HEK293 (cell line): ENCODE measurements at regions not wholly inside any gene's neighbourhood (a gene's known extent, or its start where the extent isn't known, plus 50 kb on each side); places are given as distances from the start of the nearest gene placed in this dataset.

Experiments
- CTCF ChIA-PET: fragments of 350-600 bp; formaldehyde crosslinking; extraction: SDS; loops from one replicate; lab custom pipeline; 2021; ENCODE audit warnings: antibody characterized with exemption; lab: Yijun Ruan, JAX
- POLR2A ChIA-PET: fragments of 300-600 bp; formaldehyde crosslinking; extraction: SDS; loops from one replicate; lab custom pipeline; 2020; ENCODE audit warnings: antibody characterized with exemption, inconsistent platforms; lab: Yijun Ruan, JAX
- H3K27ac ChIP-seq: fragments of 200-500 bp; sonication (Bioruptor generic); 2 replicates; pipeline ENCODE4 v1.5.1; 2014; ENCODE audit warnings: low read depth, low read length, control low read depth, inconsistent platforms; ENCODE audit errors: extremely low read depth
- H3K36me3 ChIP-seq, 2 experiments: fragments of 200-500 bp in 1 of 2; sonication (Bioruptor generic) in 1 of 2; 1 replicate in 1 of 2; 2 replicates in 1 of 2; pipeline ENCODE4 v1.5.1; 2014 to 2017; ENCODE audit warnings: inconsistent platforms in 2 of 2, low read length in 2 of 2; ENCODE audit not compliant: control insufficient read depth in 2 of 2, insufficient read depth in 1 of 2
- H3K4me1 ChIP-seq: fragments of 200-500 bp; sonication (Bioruptor generic); 2 replicates; pipeline ENCODE4 v1.5.1; 2014; ENCODE audit warnings: mild to moderate bottlenecking, low read length, inconsistent platforms; ENCODE audit not compliant: control insufficient read depth, insufficient read depth
- H3K4me3 ChIP-seq: 2 replicates; pipeline ENCODE4 v1.5.1; 2011; ENCODE audit warnings: low read depth, mild to moderate bottlenecking, control low read depth, low read length, moderate library complexity
- H3K9me3 ChIP-seq: fragments of 200-500 bp; sonication (Bioruptor generic); 2 replicates; pipeline ENCODE4 v1.5.1; 2014; ENCODE audit warnings: low read depth, low read length, inconsistent platforms; ENCODE audit not compliant: control insufficient read depth, insufficient read depth
- BCL11A ChIP-seq: fragments of 450-650 bp; formaldehyde crosslinking; IDR thresholded peaks from 2 replicates; pipeline ENCODE4 v1.5.1; 2016; ENCODE audit warnings: low read depth, missing biosample characterization, missing genetic modification characterization
- IKZF3 ChIP-seq: fragments of 450-650 bp; IDR thresholded peaks from 2 replicates; pipeline ENCODE4 v1.5.0; 2018; ENCODE audit warnings: missing biosample characterization, mild to moderate bottlenecking, missing genetic modification characterization, moderate library complexity
- KLF7 ChIP-seq: fragments of 450-650 bp; formaldehyde crosslinking; IDR thresholded peaks from 2 replicates; pipeline ENCODE4 v1.5.1; 2016; ENCODE audit warnings: missing biosample characterization, missing genetic modification characterization, borderline replicate concordance
- TRIM28 ChIP-seq: IDR thresholded peaks from 2 replicates; pipeline ENCODE4 v1.6.1; 2011; ENCODE audit warnings: low read length, control low read depth, borderline replicate concordance
- ZBTB7A ChIP-seq: fragments of 450-650 bp; formaldehyde crosslinking; IDR thresholded peaks from 2 replicates; pipeline ENCODE4 v1.5.1; 2016; ENCODE audit warnings: low read depth, missing biosample characterization, missing genetic modification characterization
- ZFP37 ChIP-seq: fragments of 450-650 bp; formaldehyde crosslinking; IDR thresholded peaks from 2 replicates; pipeline ENCODE4 v1.5.1; 2016; ENCODE audit warnings: missing biosample characterization, missing genetic modification characterization
- ZNF132 ChIP-seq: fragments of 450-650 bp; formaldehyde crosslinking; IDR thresholded peaks from 2 replicates; pipeline ENCODE4 v1.5.1; 2017; ENCODE audit warnings: missing biosample characterization, missing genetic modification characterization, borderline replicate concordance
- ZNF311 ChIP-seq: fragments of 450-650 bp; formaldehyde crosslinking; IDR thresholded peaks from 2 replicates; pipeline ENCODE4 v1.5.1; 2017; ENCODE audit warnings: missing biosample characterization, missing genetic modification characterization, borderline replicate concordance
- ZNF561 ChIP-seq: fragments of 450-650 bp; IDR thresholded peaks from 2 replicates; pipeline ENCODE4 v1.5.1; 2018; ENCODE audit warnings: missing biosample characterization, missing genetic modification characterization, borderline replicate concordance
- ZNF571 ChIP-seq: fragments of 450-650 bp; formaldehyde crosslinking; IDR thresholded peaks from 2 replicates; pipeline ENCODE4 v1.5.0; 2017; ENCODE audit warnings: missing biosample characterization, missing genetic modification characterization
- ZNF707 ChIP-seq: fragments of 450-650 bp; formaldehyde crosslinking; IDR thresholded peaks from 2 replicates; pipeline ENCODE4 v1.5.1; 2016; ENCODE audit warnings: missing biosample characterization, missing genetic modification characterization
- ZNF76 ChIP-seq: fragments of 450-650 bp; formaldehyde crosslinking; IDR thresholded peaks from 2 replicates; pipeline ENCODE4; 2016; ENCODE audit warnings: low read depth, missing biosample characterization, missing genetic modification characterization, borderline replicate concordance
- ZNF843 ChIP-seq: fragments of 450-650 bp; formaldehyde crosslinking; IDR thresholded peaks from 2 replicates; pipeline ENCODE4 v1.5.1; 2016; ENCODE audit warnings: missing biosample characterization, missing genetic modification characterization
- ZXDB ChIP-seq: fragments of 450-650 bp; formaldehyde crosslinking; IDR thresholded peaks from 2 replicates; pipeline ENCODE4 v1.5.1; 2016; ENCODE audit warnings: missing biosample characterization, missing genetic modification characterization
- TF ChIP-seq, protein P1 (sequence below): fragments of 450-650 bp; formaldehyde crosslinking; IDR thresholded peaks from 2 replicates; pipeline ENCODE4 v1.5.1; 2016; ENCODE audit warnings: missing biosample characterization, missing genetic modification characterization
- TF ChIP-seq, protein P2 (sequence below): IDR thresholded peaks from 2 replicates; pipeline ENCODE4 v1.6.1; 2011; ENCODE audit warnings: mild to moderate bottlenecking, low read depth, low read length, borderline replicate concordance
- TF ChIP-seq, protein P3 (sequence below): fragments of 450-650 bp; formaldehyde crosslinking; IDR thresholded peaks from 2 replicates; pipeline ENCODE4 v1.5.1; 2016; ENCODE audit warnings: missing biosample characterization, missing genetic modification characterization
- TF ChIP-seq, protein P4 (sequence below): fragments of 450-650 bp; formaldehyde crosslinking; IDR thresholded peaks from 2 replicates; pipeline ENCODE4 v1.5.1; 2017; ENCODE audit warnings: missing biosample characterization, mild to moderate bottlenecking, missing genetic modification characterization, moderate library complexity
- TF ChIP-seq, protein P5 (sequence below): fragments of 450-650 bp; formaldehyde crosslinking; IDR thresholded peaks from 2 replicates; pipeline ENCODE4 v1.5.1; 2016; ENCODE audit warnings: missing biosample characterization, missing genetic modification characterization
- TF ChIP-seq, protein P6 (sequence below): fragments of 450-650 bp; formaldehyde crosslinking; IDR thresholded peaks from 2 replicates; pipeline ENCODE4 v1.5.1; 2016; ENCODE audit warnings: missing biosample characterization, missing genetic modification characterization, borderline replicate concordance

DNA sequence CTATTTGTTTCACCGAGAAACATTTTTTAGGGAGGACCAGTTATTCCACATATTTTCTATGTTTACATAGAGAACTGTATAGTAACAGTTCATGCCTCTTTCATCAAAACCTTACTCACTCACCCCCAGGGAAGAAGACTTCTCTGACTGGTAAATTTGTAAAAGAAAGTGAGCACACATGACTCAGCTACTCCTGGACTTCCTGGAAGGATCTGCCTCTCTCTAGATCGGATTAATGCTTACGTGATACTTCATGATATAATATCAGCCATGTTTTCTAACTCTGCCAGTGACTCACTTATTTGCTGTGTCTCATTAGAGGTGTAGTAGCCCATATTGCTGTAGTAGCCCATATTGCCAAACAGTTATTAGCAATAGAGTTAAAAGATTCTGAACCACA lies 494.3 kb upstream of the ATXN7L3B start:
- H3K4me3 ChIP-seq: no peak overlapping the region
- no peaks in the 10 kb centered on the region for H3K4me1 ChIP-seq
- TF ChIP-seq ZNF571 (tag by site-specific recombination): no peak
- TF ChIP-seq IKZF3 (tag by site-specific recombination): no peak
- TF ChIP-seq ZNF707 (tag by site-specific recombination): no peak
- no peak for TF ChIP-seq BCL11A (tag by site-specific recombination)
- TF ChIP-seq ZNF76: no peak
- TF ChIP-seq, protein P1, sequence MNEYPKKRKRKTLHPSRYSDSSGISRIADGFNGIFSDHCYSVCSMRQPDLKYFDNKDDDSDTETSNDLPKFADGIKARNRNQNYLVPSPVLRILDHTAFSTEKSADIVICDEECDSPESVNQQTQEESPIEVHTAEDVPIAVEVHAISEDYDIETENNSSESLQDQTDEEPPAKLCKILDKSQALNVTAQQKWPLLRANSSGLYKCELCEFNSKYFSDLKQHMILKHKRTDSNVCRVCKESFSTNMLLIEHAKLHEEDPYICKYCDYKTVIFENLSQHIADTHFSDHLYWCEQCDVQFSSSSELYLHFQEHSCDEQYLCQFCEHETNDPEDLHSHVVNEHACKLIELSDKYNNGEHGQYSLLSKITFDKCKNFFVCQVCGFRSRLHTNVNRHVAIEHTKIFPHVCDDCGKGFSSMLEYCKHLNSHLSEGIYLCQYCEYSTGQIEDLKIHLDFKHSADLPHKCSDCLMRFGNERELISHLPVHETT: no peak
- TF ChIP-seq ZFP37 (tag by site-specific recombination): no peak
- TF ChIP-seq ZNF311 (tag by site-specific recombination): no peak
- TF ChIP-seq ZNF561: no peak
- TF ChIP-seq, protein P2, sequence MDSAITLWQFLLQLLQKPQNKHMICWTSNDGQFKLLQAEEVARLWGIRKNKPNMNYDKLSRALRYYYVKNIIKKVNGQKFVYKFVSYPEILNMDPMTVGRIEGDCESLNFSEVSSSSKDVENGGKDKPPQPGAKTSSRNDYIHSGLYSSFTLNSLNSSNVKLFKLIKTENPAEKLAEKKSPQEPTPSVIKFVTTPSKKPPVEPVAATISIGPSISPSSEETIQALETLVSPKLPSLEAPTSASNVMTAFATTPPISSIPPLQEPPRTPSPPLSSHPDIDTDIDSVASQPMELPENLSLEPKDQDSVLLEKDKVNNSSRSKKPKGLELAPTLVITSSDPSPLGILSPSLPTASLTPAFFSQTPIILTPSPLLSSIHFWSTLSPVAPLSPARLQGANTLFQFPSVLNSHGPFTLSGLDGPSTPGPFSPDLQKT: no peak
- TF ChIP-seq, protein P3, sequence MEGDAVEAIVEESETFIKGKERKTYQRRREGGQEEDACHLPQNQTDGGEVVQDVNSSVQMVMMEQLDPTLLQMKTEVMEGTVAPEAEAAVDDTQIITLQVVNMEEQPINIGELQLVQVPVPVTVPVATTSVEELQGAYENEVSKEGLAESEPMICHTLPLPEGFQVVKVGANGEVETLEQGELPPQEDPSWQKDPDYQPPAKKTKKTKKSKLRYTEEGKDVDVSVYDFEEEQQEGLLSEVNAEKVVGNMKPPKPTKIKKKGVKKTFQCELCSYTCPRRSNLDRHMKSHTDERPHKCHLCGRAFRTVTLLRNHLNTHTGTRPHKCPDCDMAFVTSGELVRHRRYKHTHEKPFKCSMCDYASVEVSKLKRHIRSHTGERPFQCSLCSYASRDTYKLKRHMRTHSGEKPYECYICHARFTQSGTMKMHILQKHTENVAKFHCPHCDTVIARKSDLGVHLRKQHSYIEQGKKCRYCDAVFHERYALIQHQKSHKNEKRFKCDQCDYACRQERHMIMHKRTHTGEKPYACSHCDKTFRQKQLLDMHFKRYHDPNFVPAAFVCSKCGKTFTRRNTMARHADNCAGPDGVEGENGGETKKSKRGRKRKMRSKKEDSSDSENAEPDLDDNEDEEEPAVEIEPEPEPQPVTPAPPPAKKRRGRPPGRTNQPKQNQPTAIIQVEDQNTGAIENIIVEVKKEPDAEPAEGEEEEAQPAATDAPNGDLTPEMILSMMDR: no peak
- TF ChIP-seq, protein P4, sequence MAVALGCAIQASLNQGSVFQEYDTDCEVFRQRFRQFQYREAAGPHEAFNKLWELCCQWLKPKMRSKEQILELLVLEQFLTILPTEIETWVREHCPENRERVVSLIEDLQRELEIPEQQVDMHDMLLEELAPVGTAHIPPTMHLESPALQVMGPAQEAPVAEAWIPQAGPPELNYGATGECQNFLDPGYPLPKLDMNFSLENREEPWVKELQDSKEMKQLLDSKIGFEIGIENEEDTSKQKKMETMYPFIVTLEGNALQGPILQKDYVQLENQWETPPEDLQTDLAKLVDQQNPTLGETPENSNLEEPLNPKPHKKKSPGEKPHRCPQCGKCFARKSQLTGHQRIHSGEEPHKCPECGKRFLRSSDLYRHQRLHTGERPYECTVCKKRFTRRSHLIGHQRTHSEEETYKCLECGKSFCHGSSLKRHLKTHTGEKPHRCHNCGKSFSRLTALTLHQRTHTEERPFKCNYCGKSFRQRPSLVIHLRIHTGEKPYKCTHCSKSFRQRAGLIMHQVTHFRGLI (tag by site-specific recombination): no peak
- CTCF ChIA-PET: no interaction called here
- no peaks in the 10 kb centered on the region for H3K36me3 ChIP-seq
- no peaks in the 10 kb centered on the region for H3K9me3 ChIP-seq
- no peak overlapping the region for H3K27ac ChIP-seq
- POLR2A ChIA-PET: no interaction called here

DNA sequence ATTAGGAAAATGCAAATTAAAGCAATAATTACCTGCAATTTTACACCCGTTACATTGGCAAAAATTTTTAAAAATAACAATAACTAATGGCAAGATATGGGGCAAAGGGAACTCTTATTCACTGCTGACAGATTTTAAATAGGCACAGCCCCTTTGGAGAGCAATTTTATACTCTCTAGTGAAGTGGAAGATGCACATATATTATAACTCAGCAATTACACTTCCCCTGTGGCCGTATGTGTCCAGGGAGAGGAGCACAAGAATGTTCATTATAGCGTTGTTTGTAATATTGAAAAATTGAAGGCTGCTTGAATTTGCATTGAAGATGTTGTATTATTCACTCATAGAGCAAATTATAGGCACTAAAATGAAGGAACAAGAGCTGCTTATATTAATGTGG lies 488.3 kb upstream of the ATXN7L3B start:
- POLR2A ChIA-PET: no interaction called here

More for the DNA sequence above, 488.3 kb upstream of the ATXN7L3B start:
- no peak overlapping the region for H3K27ac ChIP-seq
- TF ChIP-seq ZNF843 (no peak), ZXDB (tag by site-specific recombination) (no peak), KLF7 (tag by site-specific recombination) (no peak), ZNF132 (no peak), TRIM28 (no peak), ZBTB7A (tag by site-specific recombination) (no peak)
- TF ChIP-seq, protein P5, sequence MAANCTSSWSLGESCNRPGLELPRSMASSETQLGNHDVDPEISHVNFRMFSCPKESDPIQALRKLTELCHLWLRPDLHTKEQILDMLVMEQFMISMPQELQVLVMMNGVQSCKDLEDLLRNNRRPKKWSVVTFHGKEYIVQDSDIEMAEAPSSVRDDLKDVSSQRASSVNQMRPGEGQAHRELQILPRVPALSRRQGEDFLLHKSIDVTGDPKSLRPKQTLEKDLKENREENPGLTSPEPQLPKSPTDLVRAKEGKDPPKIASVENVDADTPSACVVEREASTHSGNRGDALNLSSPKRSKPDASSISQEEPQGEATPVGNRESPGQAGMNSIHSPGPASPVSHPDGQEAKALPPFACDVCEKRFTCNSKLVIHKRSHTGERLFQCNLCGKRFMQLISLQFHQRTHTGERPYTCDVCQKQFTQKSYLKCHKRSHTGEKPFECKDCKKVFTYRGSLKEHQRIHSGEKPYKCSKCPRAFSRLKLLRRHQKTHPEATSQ (tag by site-specific recombination): no peak
- TF ChIP-seq, protein P6, sequence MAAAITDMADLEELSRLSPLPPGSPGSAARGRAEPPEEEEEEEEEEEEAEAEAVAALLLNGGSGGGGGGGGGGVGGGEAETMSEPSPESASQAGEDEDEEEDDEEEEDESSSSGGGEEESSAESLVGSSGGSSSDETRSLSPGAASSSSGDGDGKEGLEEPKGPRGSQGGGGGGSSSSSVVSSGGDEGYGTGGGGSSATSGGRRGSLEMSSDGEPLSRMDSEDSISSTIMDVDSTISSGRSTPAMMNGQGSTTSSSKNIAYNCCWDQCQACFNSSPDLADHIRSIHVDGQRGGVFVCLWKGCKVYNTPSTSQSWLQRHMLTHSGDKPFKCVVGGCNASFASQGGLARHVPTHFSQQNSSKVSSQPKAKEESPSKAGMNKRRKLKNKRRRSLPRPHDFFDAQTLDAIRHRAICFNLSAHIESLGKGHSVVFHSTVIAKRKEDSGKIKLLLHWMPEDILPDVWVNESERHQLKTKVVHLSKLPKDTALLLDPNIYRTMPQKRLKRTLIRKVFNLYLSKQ: no peak
- CTCF ChIA-PET: no interaction called here
- no peaks in the 10 kb centered on the region for H3K36me3 ChIP-seq
- H3K4me1 ChIP-seq: no peaks in the 10 kb centered on the region
- H3K4me3 ChIP-seq: no peak overlapping the region
- no peaks in the 10 kb centered on the region for H3K9me3 ChIP-seq
